Hepatocyte (in vitro differentiated cells): ENCODE measurements at regions not wholly inside any gene's neighbourhood (a gene's known extent, or its start where the extent isn't known, plus 50 kb on each side); places are given as distances from the start of the nearest gene placed in this dataset.

Experiments
- DNase-seq: peaks from one replicate; pipeline ENCODE4 v3.0.0-alpha.2; 2016; ENCODE audit warnings: low spot score
- H2AFZ ChIP-seq: fragments of 200-600 bp; sonication (generic); 2 replicates; pipeline ENCODE4 v1.6.0; 2016; ENCODE audit warnings: antibody characterized with exemption, mild to moderate bottlenecking
- H3K27ac ChIP-seq: fragments of 200-600 bp; sonication (generic); 2 replicates; pipeline ENCODE4 v1.5.1; 2016; ENCODE audit warnings: mild to moderate bottlenecking
- H3K27me3 ChIP-seq: fragments of 200-600 bp; sonication (generic); 2 replicates; pipeline ENCODE4 v1.6.1; 2016
- H3K36me3 ChIP-seq: fragments of 200-600 bp; sonication (generic); replicated peaks from 2 replicates; pipeline ENCODE4 v1.5.1; 2016; ENCODE audit warnings: low read depth; ENCODE audit not compliant: insufficient read depth
- H3K4me1 ChIP-seq: fragments of 200-600 bp; sonication (generic); 2 replicates; pipeline ENCODE4 v1.5.1; 2016; ENCODE audit warnings: mild to moderate bottlenecking, moderate library complexity; ENCODE audit not compliant: insufficient read depth
- H3K4me2 ChIP-seq: fragments of 200-600 bp; sonication (generic); 2 replicates; pipeline ENCODE4 v1.6.0; 2016
- H3K4me3 ChIP-seq: fragments of 200-600 bp; sonication (generic); 2 replicates; pipeline ENCODE4 v1.5.1; 2016; ENCODE audit warnings: mild to moderate bottlenecking
- H3K79me2 ChIP-seq: fragments of 200-600 bp; sonication (generic); 2 replicates; pipeline ENCODE4 v1.6.0; 2017; ENCODE audit warnings: mild to moderate bottlenecking
- H3K9me2 ChIP-seq: fragments of 200-600 bp; sonication (generic); replicated peaks from 2 replicates; pipeline ENCODE4 v1.6.0; 2017; ENCODE audit warnings: mild to moderate bottlenecking; ENCODE audit not compliant: insufficient read depth
- H3K9me3 ChIP-seq: fragments of 200-600 bp; sonication (generic); 2 replicates; pipeline ENCODE4 v1.5.1; 2016; ENCODE audit warnings: low read depth, mild to moderate bottlenecking
- H4K20me1 ChIP-seq: fragments of 200-600 bp; sonication (generic); 2 replicates; pipeline ENCODE4 v1.6.0; 2016; ENCODE audit warnings: mild to moderate bottlenecking; ENCODE audit not compliant: insufficient read depth, poor library complexity, severe bottlenecking
- EZH2 ChIP-seq: fragments of 200-600 bp; sonication (generic); IDR thresholded peaks from 2 replicates; pipeline ENCODE4 v1.6.1; 2016; ENCODE audit warnings: antibody characterized with exemption, mild to moderate bottlenecking, borderline replicate concordance
- EZH2phosphoT487 ChIP-seq: fragments of 200-600 bp; sonication (generic); IDR thresholded peaks from one replicate; pipeline ENCODE4 v1.6.1; 2018; ENCODE audit warnings: antibody characterized with exemption, mild to moderate bottlenecking, low read depth, moderate library complexity; ENCODE audit not compliant: unreplicated experiment, severe bottlenecking
- WGBS: methylation state at CpG from one replicate; pipeline ENCODE4 v1.1.6; 2016; ENCODE audit warnings: low lambda C conversion rate; ENCODE audit errors: missing lambda C conversion rate; 5-methylcytosine and 5-hydroxymethylcytosine counted together
- TF ChIP-seq, protein P1 (sequence below): fragments of 200-600 bp; sonication (generic); IDR thresholded peaks from 2 replicates; pipeline ENCODE4 v1.5.1; 2016; ENCODE audit warnings: antibody characterized with exemption, mild to moderate bottlenecking; ENCODE audit not compliant: poor library complexity

- H3K4me2 ChIP-seq = no peak overlapping the region
- peaks cover 4% of the 10 kb centered on the region for H3K27me3 ChIP-seq
- H3K36me3 ChIP-seq = no peaks in the 10 kb centered on the region
- H3K27ac ChIP-seq = no peak overlapping the region
- 82% methylated on average over 5 of the region's 5 CpGs for WGBS
- TF ChIP-seq EZH2 = no peak
- TF ChIP-seq, protein P1, sequence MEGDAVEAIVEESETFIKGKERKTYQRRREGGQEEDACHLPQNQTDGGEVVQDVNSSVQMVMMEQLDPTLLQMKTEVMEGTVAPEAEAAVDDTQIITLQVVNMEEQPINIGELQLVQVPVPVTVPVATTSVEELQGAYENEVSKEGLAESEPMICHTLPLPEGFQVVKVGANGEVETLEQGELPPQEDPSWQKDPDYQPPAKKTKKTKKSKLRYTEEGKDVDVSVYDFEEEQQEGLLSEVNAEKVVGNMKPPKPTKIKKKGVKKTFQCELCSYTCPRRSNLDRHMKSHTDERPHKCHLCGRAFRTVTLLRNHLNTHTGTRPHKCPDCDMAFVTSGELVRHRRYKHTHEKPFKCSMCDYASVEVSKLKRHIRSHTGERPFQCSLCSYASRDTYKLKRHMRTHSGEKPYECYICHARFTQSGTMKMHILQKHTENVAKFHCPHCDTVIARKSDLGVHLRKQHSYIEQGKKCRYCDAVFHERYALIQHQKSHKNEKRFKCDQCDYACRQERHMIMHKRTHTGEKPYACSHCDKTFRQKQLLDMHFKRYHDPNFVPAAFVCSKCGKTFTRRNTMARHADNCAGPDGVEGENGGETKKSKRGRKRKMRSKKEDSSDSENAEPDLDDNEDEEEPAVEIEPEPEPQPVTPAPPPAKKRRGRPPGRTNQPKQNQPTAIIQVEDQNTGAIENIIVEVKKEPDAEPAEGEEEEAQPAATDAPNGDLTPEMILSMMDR = no peak
- TF ChIP-seq EZH2phosphoT487 = no peak
- H3K4me1 ChIP-seq = no peaks in the 10 kb centered on the region
- H3K4me3 ChIP-seq = no peak overlapping the region
- H2AFZ ChIP-seq = no peak overlapping the region
- H3K79me2 ChIP-seq = no peaks in the 10 kb centered on the region
- H3K9me3 ChIP-seq = no peaks in the 10 kb centered on the region
- no peak for DNase-seq
- no peaks in the 10 kb centered on the region for H4K20me1 ChIP-seq
- H3K9me2 ChIP-seq = no peaks in the 10 kb centered on the region
These were observed 63.3 kb downstream of the NOG start for GRCh38 chr17:56656701-56657327.

- Histone ChIP-seq H3K27ac (no peak overlapping the region), H3K36me3 (no peaks in the 10 kb centered on the region), H3K9me3 (no peaks in the 10 kb centered on the region), H3K9me2 (no peaks in the 10 kb centered on the region), H3K79me2 (no peaks in the 10 kb centered on the region), H3K27me3 (peaks cover 4% of the 10 kb centered on the region), H4K20me1 (no peaks in the 10 kb centered on the region), H3K4me3 (no peak overlapping the region), H2AFZ (no peak overlapping the region), H3K4me1 (no peaks in the 10 kb centered on the region), H3K4me2 (no peak overlapping the region)
- 97% methylated on average over 5 of the region's 5 CpGs for WGBS
- no peak for TF ChIP-seq EZH2
- TF ChIP-seq, protein P1 = no peak
- no peak for TF ChIP-seq EZH2phosphoT487
- DNase-seq = no peak
These were observed 65.1 kb downstream of the NOG start for GRCh38 chr17:56658648-56659047.

DNA sequence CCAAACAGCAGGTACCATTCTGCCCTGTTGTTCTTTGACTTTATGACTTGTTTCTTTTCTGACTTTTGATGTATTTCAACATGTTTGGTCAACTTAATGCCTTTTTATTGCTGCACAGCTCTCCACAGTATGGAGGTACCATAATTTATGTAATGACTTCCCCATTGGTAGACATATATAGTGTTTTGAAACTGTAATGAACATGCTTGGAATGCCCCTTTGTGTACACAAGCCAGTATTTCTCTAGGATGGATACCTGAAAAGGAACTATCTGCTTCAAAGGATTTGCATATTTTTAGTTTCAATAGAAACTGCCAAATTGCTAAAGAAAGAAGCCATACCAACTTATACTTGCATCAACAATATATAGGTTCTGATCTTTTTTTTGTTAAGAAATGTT lies 66.1 kb downstream of the NOG start:
- DNase-seq = no peak
- H3K27me3 ChIP-seq = peaks cover 4% of the 10 kb centered on the region
- no peak overlapping the region for H2AFZ ChIP-seq
- H4K20me1 ChIP-seq = no peaks in the 10 kb centered on the region
- H3K9me3 ChIP-seq = no peaks in the 10 kb centered on the region
- no peak overlapping the region for H3K4me3 ChIP-seq
- TF ChIP-seq EZH2 (no peak), EZH2phosphoT487 (no peak)
- TF ChIP-seq, protein P1 = no peak
- no peaks in the 10 kb centered on the region for H3K9me2 ChIP-seq
- H3K27ac ChIP-seq = no peak overlapping the region
- no peak overlapping the region for H3K4me2 ChIP-seq
- H3K79me2 ChIP-seq = no peaks in the 10 kb centered on the region
- no peaks in the 10 kb centered on the region for H3K36me3 ChIP-seq
- H3K4me1 ChIP-seq = no peaks in the 10 kb centered on the region

- peaks cover 4% of the 10 kb centered on the region for H3K27me3 ChIP-seq
- no peaks in the 10 kb centered on the region for H3K9me2 ChIP-seq
- H2AFZ ChIP-seq = no peak overlapping the region
- WGBS = 81% methylated on average over 5 of the region's 5 CpGs
- no peak overlapping the region for H3K27ac ChIP-seq
- no peak for DNase-seq
- H3K79me2 ChIP-seq = no peaks in the 10 kb centered on the region
- H3K4me2 ChIP-seq = no peak overlapping the region
- no peaks in the 10 kb centered on the region for H3K9me3 ChIP-seq
- no peaks in the 10 kb centered on the region for H3K36me3 ChIP-seq
- no peaks in the 10 kb centered on the region for H4K20me1 ChIP-seq
- H3K4me3 ChIP-seq = no peak overlapping the region
- no peak for TF ChIP-seq EZH2
- TF ChIP-seq EZH2phosphoT487 = no peak
- TF ChIP-seq, protein P1 = no peak
- no peaks in the 10 kb centered on the region for H3K4me1 ChIP-seq
These were observed 68.4 kb downstream of the NOG start for GRCh38 chr17:56661906-56662305.
